Left kidney (tissue), 1 donor: ENCODE measurements at regions not wholly inside any gene's neighbourhood (a gene's known extent, or its start where the extent isn't known, plus 50 kb on each side); places are given as distances from the start of the nearest gene placed in this dataset.
A peak's percentile ranks its signal among the peaks of the same experiment; 100 is the strongest.

ENCODE experiments used
- DNase-seq: peaks from one replicate; pipeline ENCODE4 v3.0.0-alpha.2; 2013

DNA sequence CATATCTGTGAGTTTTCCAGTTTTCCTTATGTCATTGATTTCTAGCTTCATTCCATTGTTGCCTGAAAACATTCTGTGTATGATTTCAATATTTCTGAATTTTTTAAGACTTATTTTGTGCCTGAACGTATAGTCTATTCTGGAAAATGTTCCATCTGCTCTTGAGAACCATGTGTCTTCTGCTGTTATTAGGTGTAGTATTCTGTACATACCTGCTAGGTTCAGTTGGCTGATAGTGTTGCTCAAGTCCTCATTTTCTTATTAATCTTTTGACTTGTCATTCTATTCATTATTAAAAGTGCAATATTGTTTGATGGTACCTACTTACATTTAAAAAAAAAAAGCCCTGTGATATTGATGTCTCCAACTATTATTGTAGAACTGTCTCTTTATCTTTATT, 869.8 kb upstream of the MAN1A1 start:
- no peak for DNase-seq

DNA sequence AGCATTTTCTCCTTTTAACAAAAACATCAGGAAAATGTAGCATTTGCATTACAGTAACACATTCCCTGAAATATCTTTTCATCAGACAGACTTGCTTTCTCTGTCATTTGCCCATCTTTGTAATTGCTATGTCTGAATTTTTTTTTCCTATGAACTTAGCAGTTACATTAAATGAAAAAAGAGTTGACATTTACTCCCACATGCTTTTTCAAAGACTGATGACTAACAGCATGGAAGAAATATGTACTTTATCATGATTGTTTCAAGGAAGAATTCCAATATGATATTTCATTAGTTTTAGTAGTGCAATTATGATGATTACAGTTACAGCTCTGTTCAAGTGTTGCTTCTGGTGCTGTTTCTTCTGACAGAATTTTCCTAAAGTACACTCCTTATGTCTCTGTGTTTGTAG, 864.5 kb upstream of the MAN1A1 start:
- no peak for DNase-seq

DNA sequence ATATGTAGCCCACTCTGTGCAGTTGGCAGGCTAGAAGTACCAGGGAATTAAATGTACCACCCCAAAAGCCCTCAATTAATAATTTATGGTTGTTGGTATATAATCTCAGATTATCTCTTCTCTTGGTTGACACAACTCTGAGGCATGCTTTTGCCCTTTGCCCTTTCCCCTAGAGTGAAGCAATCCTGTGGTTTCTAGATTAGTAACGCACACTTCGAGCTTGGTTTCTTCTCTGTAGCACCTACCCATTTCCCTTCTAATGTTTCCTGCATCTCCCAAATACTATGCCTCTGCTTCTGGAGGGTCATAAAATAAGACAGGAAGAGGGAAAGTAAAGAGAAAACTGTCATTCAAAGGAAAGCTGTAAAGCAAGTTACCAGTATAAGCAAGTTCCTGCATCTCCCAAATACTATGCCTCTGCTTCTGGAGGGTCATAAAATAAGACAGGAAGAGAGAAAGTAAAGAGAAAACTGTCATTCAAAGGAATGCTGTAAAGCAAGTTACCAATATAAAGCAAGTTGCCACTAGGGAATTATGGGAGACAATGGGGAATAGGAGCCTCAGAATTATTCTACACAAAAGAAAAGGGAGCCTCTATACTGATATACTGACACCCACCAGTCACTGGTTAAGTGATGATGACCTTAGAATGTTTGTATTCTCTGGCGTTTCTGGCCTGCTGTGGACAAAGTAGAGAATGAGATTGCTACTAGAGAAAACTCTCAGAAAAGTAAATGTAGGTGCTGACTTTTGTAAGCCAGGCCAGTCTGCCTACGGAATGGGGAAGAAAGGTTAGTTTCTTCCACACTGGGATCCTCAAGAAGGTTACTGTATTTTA, 862.6 kb upstream of the MAN1A1 start:
- no peak for DNase-seq

DNA sequence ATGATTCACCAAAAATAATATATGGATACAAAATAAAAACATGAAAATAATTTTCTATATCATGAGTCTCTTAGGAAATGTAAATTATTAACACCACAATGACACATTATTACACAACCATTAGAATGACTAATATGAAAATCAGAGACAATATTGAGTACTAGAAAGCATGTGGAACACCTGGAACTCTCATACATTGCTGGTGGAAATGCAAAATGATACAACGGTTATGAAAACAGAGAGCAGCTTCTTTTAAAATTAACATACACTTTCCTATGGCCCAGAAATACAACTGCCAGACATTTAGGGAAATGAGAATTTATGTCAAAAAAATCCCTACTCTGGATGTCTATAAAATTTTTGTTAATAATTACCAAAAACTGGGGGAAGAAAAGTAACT, 853.3 kb upstream of the MAN1A1 start:
- no peak for DNase-seq

DNA sequence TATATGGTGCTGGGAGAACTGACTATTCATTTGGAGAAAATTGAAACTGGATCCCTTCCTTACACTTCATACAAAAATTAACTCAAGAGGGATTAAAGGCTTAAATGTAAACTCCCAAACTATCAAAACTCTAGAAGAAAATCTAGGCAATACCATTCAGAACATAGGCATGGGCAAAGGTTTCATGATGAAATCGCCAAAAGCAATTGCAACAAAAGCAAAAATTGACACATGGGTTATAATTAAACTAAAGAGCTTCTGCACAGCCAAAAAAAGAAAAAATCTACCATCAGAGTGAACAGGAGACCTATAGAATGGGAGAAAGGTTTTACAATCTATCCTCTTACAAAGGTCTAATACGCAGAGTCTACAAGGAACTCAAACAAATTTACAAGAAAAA, 851.3 kb upstream of the MAN1A1 start:
- DNase-seq = no peak

DNA sequence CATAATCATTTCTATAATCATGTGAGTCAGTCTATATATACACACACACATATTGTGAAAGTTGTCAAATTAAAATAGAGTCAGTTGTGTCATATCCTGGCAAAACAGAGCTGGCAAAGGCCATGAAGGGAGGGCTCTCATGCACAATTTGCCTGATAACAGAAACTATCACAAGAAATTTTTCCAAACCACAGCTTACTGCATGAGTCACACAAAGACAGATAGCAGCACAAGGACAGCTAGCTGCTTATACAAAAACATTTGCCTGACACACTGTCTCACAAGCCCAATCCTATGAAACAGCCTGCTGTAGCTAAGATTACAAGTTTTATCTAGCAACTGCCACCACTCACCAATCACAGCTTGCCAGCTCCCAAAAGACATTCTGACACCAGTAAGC, 848.5 kb upstream of the MAN1A1 start:
- no peak for DNase-seq

DNA sequence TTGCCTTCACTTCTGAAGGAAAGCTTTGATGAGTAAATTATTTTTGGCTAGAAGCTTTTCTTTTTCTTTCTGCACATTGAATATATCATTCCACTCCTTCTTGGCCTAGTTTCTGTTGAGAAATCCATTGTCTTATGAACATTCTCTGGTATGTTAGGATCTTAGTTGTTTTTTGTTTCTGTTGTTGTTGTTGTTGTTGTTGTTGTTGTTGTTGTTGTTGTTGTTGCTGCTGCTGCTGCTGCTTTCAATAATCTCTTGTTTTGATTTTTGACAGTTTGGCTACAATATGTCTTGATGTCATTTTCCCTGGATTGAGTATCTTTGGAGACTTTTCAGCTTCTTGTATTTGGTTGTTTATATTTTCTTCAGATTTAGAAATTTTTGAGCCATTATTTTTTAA, 836.5 kb upstream of the MAN1A1 start:
- DNase-seq = no peak

DNA sequence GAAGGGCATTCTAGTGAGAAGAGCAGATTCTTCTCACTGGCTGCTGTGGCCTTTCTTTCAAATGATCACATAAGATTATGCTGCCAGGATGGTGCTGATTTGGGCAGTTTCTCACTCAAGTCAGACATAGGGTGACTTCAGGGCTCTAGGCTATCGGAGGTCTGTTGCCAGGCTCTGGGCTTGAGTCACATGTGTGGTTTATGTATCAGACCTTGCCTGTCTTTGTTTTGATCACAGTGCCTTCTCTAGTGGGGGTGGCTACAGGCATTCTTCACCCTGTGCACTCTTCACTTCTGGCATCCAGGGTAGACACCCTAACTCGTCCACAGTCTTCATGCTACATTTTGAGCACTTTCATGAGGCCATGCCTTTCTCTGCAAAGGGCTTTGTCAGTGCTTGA, 823.7 kb upstream of the MAN1A1 start:
- DNase-seq = no peak

DNA sequence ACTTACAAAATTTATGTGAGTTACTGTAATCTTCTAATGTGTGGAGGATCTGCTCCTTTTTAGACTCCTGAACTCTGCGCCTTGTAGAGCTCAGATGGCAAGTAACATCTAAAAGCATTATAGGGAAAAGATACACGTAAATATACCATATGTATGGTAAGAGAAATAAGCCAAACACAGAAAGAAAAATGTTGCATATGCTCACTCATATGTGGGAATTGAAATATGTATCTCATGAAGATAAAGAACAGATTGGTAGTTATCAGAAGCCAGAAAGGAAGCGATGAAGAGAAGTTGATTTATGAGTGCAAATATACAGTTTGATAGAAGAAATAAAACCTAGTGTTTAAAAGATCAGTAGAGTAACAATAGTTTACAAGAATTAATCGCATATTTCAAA, 815.0 kb upstream of the MAN1A1 start:
- DNase-seq = no peak

DNA sequence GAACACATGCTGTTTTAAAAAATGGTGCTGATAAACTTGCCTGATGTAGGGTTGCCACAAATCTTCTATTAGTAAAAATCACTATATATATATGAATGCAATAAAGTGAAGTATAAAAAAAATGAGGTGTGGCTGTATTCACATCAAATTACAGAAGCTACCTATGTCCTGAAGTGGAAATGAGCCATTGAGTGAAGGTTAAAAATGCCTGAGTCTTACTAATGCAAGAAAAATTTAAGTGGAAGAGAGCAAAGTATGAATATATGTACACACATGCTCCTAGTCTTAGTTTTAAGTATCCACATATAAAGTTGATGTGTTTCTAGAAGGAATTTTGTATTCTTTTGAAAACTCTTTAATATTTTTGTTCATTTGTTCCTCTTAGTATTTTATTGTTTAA, 808.3 kb upstream of the MAN1A1 start:
- DNase-seq = no peak

DNA sequence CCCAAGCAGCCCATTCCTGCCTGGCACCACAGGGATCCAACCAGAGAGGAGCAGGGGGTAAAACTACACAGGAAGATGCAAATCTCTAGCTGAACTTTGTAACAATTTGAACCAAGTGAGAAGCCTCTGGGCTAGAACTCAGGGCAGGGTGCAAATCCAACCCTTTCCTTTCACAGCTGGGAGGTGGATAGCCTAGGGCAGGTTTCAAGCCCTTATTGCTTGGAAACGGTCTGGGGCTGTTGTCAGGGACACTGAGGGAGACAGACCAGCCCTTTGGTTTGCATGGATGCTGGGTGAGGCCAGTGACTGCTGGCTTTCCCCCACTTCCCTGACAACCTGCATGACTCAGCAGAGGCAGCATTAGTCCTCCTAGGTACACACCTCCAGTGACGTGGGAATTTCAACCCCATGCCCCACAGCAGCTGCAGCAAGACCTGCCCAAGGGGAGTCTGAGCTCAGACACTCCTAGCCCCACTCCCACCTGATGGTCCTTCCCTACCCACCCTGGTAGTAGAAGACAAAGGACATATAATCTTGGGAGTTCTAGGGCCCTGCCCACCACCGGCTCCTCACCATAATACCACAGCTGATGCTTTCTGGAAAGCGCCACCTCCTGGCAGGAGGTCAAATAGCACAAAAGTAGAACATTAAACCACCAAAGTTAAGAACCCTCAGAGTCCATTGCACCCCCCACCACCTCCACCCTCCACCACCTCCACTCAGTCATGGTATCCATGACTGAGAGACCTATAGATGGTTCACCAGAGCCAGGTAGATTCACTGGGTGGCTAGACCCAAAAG, 797.7 kb upstream of the MAN1A1 start:
- DNase-seq = no peak

DNA sequence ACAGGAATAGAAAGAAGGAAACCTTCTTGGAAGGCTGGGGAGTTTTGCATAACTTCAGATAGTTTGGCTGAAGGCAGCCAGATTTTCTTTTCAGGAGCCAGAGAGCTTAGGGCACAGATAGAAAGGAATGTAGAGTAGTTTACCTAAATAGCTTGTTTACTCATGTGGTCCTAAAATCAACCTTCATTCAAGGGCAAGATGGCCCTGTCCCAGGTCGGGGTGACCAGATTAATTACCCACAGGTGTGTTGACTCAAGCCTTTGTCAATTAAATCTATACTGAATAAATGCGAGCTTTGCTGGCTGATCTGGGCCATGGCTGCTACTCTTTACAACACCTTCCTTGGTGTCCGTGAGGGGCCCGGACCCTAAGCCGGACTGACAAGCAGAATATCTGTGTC, 792.0 kb upstream of the MAN1A1 start:
- no peak for DNase-seq

DNA sequence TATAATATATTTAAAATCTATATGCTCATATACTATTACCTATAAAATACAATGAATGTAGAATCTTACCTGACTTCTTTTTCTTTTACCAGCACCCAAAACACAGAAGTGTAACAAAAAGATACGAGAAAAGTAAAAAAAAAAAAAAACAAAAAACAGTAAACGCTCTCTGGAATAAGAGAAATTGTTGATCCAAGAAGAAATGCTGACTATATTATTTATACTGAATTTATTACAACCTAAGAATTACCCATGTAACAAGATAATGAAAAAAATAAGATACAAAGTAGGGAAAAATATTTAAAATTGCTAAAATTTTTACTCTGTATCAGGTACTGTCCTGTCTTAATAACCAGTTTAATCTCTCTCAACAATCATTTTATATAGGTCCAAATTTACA, 787.9 kb upstream of the MAN1A1 start:
- no peak for DNase-seq

DNA sequence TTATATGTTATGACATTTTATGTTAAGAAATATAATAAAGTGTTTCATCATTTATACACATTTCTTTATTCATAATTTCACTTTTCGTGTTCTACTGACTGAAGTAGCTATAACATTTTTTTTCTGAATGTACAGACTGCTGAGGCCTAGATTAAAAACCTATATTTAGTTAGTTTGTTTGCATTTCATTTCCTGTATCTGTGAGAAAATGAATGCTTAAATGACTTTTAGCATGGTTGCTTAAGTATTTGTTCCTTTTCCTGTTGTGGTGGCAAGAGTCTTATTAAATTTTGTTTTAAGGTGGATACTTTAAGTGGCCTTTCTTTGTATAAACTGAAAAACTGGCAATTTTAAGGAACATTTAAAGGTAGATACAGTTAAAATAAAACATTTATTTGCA, 779.7 kb upstream of the MAN1A1 start:
- DNase-seq = no peak

DNA sequence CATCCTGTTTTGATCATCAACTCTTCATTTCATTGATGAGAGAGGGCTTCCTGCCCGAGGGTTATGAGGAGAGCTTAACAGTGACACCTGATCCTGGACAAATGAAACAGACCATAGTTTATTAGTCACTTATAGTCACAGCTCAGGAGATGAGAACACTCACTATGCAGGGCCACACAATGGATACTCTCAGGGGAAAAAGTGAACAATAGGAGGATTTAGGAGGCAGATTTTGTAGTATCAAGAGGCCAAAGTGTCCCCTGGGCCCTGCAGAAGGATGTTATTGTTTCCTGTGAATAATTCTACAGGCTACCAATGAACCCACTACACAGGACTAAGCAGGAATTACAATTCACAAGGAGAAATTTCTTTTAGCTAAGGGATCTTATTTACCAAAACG, 772.8 kb upstream of the MAN1A1 start:
- DNase-seq = no peak

DNA sequence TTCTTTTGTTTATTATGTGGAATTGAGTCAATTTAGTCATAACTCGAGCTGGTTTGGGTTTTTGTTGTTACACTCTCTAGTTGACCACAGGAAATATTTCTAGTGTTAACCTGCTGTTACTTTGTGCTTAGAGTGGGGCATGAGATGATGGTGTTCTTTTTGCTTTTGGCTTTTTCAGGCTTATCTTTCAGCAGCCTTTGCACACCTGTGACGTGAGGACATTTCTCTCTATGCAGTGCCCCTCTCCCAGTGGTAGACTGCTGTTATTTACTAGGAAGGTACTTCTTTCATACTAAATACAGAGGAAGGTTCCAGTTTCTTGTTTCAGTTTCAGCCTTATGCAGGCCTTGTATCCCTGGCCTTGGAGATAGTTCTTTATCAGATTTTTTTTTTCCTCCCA, 766.8 kb upstream of the MAN1A1 start:
- no peak for DNase-seq

DNA sequence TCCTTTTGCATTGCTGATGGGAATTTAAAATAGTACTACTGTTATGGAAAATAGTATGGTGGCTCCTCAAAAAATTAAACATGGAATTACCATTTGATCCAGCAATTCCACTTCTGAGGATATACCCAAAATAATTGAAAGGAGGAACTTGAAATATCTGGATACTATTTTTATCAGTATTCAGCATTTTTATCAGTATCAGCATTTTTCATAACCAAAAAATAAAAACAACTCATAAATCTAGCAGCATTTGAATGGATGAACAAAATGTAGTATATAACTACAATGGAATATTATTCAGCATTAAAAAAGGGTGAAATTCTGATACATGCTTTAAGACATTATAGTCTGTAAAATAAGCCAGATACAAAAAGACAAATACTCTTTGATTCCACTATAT, 763.4 kb upstream of the MAN1A1 start:
- no peak for DNase-seq

DNA sequence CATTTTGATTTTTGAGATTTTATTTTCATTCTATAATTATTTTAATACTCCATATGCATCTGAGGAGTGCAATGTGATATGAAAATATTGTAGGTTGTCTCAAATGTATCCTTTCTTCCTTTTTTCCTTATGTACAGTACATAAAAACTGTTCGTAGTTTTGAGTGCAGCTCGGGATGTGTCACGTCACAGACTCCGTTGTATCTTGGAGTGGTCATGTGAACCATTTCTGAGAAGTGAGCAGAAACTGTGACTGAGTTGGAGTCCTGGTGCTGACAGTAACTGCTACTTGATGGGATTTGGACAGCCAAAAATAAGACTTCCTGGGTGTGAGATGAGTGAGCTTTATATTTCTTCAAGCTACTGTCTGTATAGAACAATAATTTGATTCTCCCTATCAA, 761.4 kb upstream of the MAN1A1 start:
- DNase-seq = no peak

DNA sequence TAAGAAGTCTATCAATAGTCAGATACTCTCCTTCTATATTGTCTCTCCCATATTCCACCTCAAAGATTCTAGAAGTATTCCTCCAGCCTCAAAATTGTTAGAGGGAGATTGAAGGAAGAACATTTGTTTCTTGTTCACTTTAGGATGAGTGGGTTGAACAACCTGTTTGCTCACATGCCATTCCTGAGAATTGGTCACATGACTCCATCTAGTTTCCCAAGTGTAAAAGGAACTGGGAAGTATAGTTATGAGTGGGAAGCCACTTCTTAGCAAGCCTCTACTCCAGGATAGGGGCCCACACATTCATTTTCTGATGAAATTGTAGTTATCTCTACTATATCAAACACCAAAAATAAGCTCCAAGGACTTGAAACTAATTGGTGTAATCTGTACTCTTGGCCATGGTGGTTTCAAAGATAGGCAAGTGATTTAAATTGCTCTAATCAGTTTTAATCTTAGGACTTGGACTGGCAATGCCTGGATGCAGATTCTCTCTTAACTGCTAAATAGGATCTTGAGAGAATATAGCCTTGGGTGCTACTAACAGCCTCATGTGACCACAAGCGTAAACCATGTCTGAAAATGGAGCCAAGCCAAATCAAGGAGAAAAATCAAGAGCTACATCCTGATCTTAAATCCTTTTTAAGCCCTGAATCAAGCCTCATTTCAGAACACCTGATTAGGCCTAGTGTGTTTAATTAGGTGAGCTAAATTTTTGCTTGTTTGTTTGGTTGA, 758.7 kb upstream of the MAN1A1 start:
- no peak for DNase-seq

DNA sequence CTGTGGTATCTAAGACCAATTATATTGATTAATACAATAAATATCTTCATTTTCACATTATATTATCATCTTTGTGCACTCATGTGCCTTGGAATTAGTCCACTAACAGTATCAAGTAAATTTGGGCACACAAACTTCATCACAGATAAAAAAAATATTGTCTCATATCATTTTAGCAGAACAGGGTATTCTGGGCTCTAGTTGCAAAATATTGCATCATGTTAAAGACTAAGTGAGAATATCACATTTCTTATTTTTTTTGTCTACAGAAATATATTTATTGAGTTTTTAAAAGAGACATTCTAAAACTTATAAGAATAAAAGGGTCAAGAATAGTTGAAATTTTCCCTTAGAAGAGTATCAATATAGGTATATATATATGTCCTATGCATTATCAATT, 754.1 kb upstream of the MAN1A1 start:
- no peak for DNase-seq

DNA sequence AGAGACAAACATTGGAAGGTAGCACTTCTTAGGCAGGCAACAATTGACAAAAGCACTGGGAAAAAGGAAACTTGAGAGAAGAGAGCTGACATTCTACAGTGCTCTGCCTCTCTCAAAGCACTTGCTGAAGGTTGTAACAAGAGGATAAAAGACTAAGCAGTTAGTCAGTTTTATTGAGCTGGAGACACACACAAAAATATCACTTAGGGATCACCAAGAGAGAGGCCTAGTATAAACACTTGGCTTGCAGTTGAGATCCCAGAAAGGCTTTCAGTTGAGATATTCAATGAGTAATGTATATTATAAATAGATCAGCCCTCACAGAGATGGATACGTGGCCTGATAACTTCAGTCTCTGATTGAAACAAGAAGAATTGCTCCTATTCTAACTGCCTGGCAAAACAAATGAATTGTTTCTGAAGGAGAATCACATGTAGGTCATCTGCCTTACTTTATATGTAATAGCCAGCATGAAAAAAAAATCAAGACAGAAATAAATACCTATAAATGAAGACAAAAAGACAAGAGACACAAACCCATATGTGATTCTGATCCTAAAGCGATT, 747.2 kb upstream of the MAN1A1 start:
- DNase-seq = no peak

DNA sequence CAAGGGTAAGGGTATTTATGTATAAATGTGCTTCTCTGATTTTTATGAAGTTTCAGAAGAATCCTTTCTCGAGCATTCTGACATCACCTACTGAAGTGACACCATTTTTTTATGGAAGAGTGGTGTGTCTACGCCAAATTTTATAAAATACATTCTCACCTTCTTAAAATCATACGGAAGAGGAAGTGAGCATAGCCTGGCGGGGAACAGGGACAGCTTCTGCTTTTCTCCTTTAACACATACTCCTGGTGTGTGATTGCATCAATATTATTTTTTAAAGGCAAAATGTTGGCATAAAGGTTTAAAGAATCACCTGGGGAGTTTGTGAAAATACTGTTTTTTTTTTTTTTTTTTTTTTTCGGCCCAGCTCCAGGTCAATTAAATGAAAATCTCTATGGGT, 733.6 kb upstream of the MAN1A1 start:
- DNase-seq = no peak

DNA sequence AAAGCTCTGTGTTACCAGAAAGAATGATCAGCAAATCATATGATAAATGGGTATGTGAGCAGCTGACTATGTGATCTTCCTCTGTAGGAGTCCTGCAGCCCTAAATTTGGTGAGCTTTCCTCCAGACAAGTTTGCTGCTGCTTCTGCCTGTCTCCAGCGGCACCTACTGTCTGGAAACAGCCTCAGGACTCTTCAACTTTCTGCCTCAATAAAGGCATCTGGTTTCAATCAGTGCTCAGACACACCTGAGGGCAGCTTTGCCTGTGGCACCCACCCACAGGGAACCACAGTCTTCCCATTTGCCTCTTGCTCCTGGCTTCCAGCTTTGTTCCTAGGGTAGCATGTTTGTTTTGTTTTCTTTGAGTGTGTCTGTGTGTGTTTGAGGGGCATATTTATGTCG, 727.9 kb upstream of the MAN1A1 start:
- peak; percentile 12 for DNase-seq
